ENCODE measurements at regions not wholly inside any gene's neighbourhood (a gene's known extent, or its start where the extent isn't known, plus 50 kb on each side); places are given as distances from the start of the nearest gene placed in this dataset.

- peaks cover 0 to 19% of the 10 kb centered on the region in 2 donors for H3K27me3 ChIP-seq
- 35 to 69% methylated on average over 7 of the region's 7 CpGs for WGBS, 2 donors
- no peaks in the 10 kb centered on the region for H3K4me1 ChIP-seq
- no peaks in the 10 kb centered on the region for H3K9me3 ChIP-seq
- no peak for TF ChIP-seq EP300 (IDR thresholded peaks at IDR 0.05)
- TF ChIP-seq CTCF (IDR thresholded peaks at IDR 0.05) = no peak
- TF ChIP-seq POLR2A (IDR thresholded peaks at IDR 0.05) = no peak
- no peak overlapping the region for H3K4me3 ChIP-seq
- no peak overlapping the region for H3K27ac ChIP-seq
- no peaks in the 10 kb centered on the region for H3K36me3 ChIP-seq
- DNase-seq (ENCODE audit: low spot score in 2 of 2) = no peak
These were observed 755.4 kb upstream of the HTR2C start for GRCh38 chrX:113828470-113828869.

GRCh38 chrX:113818346-113818745 lies 765.5 kb upstream of the HTR2C start:
- Histone ChIP-seq H3K27ac (no peak overlapping the region), H3K36me3 (no peaks in the 10 kb centered on the region), H3K4me1 (no peaks in the 10 kb centered on the region), H3K9me3 (peaks cover 0 to 5% (median 0%) of the 10 kb centered on the region in 4 donors), H3K4me3 (no peak overlapping the region), H3K27me3 (no peaks in the 10 kb centered on the region)
- TF ChIP-seq EP300 (IDR thresholded peaks at IDR 0.05) (no peak), POLR2A (IDR thresholded peaks at IDR 0.05) (no peak), CTCF (IDR thresholded peaks at IDR 0.05) (no peak)
- DNase-seq (ENCODE audit: low spot score in 2 of 2) = no peak
- WGBS, 2 donors = 71 to 72% methylated on average over 3 of the region's 3 CpGs

DNA sequence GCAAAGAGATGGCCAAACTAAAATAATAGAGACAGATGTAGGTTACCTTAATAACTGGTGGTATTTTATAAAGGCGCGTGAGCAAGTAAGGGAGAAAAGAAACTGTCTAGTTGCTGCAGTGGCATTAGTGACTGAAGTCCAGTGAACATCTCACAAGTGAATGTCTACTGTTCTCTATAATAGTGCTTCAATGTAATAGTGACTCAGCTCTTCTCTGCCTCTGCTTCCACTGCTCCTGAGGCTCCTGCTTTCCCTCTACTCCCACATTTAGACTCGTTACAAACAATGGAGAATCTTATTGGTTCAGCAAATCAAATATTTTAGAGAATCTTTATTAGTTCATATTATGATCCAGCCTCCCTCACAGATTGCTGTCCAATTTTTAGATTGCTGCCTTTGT lies 779.1 kb upstream of the HTR2C start:
- Histone ChIP-seq H3K27me3 (peaks cover 0 to 10% of the 10 kb centered on the region in 2 donors), H3K27ac (no peak overlapping the region), H3K4me3 (no peak overlapping the region), H3K9me3 (no peaks in the 10 kb centered on the region), H3K36me3 (no peaks in the 10 kb centered on the region), H3K4me1 (no peaks in the 10 kb centered on the region)
- TF ChIP-seq POLR2A (IDR thresholded peaks at IDR 0.05) = no peak
- no peak for TF ChIP-seq EP300 (IDR thresholded peaks at IDR 0.05)
- TF ChIP-seq CTCF (IDR thresholded peaks at IDR 0.05) = no peak
- no peak for DNase-seq (ENCODE audit: low spot score in 2 of 2)
- WGBS, 2 donors = 63 to 75% methylated on average over 3 of the region's 3 CpGs

DNA sequence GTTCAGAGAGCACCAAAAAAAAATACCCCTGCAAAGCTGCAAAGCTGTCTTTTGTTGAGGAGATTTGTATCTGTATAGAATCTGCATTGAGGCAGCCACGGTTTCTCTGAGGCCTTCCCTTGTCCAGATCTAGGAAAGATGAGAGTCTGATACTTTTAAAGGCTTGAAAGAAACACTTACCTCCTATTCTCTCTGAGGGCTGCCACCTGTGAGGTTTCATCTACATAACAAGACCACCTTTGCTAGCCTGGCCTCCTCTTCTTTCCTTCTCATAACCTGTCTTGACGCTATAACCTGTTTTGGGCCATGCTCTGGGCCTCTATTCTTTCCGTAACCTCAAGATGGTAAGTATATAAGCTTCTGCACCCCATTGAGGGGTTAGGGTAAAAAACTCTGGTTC lies 779.6 kb upstream of the HTR2C start:
- H3K27me3 ChIP-seq = peaks cover 0 to 11% of the 10 kb centered on the region in 2 donors
- no peak overlapping the region for H3K4me3 ChIP-seq
- DNase-seq (ENCODE audit: low spot score in 2 of 2) = no peak
- H3K27ac ChIP-seq = no peak overlapping the region
- no peaks in the 10 kb centered on the region for H3K9me3 ChIP-seq
- H3K36me3 ChIP-seq = no peaks in the 10 kb centered on the region
- WGBS, 2 donors = 54 to 67% methylated on average over 3 of the region's 3 CpGs
- no peak for TF ChIP-seq POLR2A (IDR thresholded peaks at IDR 0.05)
- TF ChIP-seq CTCF (IDR thresholded peaks at IDR 0.05) = no peak
- TF ChIP-seq EP300 (IDR thresholded peaks at IDR 0.05) = no peak
- H3K4me1 ChIP-seq = no peaks in the 10 kb centered on the region

DNA sequence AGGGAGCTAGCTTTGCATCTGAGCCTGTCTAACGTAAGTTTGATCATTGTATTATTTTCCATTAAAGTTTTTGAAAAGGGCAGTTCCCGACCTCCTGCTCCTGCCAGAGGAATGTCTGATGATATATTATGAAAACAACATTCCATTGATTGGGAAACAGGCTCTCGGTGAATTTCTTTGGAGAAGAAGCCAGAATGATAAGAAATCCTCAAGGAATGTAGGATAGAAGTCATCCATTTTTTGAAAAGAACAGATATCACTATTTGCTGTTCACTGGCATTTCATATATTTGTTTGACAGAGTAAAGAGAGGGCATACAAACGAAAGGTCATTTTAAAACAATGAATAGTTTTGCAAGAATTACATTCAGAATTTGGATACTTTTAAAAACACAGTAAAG lies 781.0 kb upstream of the HTR2C start:
- Histone ChIP-seq H3K27me3 (peaks cover 0 to 11% of the 10 kb centered on the region in 2 donors), H3K4me1 (no peaks in the 10 kb centered on the region), H3K4me3 (no peak overlapping the region), H3K36me3 (no peaks in the 10 kb centered on the region), H3K9me3 (no peaks in the 10 kb centered on the region), H3K27ac (no peak overlapping the region)
- DNase-seq (ENCODE audit: low spot score in 2 of 2) = no peak
- WGBS, 2 donors = 25 to 44% methylated on average over 4 of the region's 4 CpGs
- TF ChIP-seq CTCF (IDR thresholded peaks at IDR 0.05) (no peak), EP300 (IDR thresholded peaks at IDR 0.05) (no peak), POLR2A (IDR thresholded peaks at IDR 0.05) (no peak)

Measured in tibial nerve (tissue), 4 donors.